Neural progenitor cell (in vitro differentiated cells): ENCODE measurements at regions not wholly inside any gene's neighbourhood (a gene's known extent, or its start where the extent isn't known, plus 50 kb on each side); places are given as distances from the start of the nearest gene placed in this dataset.

Experiments
- DNase-seq: peaks from one replicate; pipeline ENCODE4 v3.0.0-alpha.2; 2016; ENCODE audit warnings: low spot score
- H2AFZ ChIP-seq: fragments of 200-600 bp; sonication (generic); replicated peaks from 2 replicates; pipeline ENCODE4 v1.6.1; 2016; ENCODE audit warnings: antibody characterized with exemption
- H3F3A ChIP-seq: fragments of 200-600 bp; sonication (generic); 2 replicates; pipeline ENCODE4 v1.6.1; 2016; ENCODE audit warnings: antibody characterized with exemption, low read depth
- H3K27ac ChIP-seq: fragments of 200-600 bp; sonication (generic); 2 replicates; pipeline ENCODE4 v1.5.1; 2016; ENCODE audit warnings: mild to moderate bottlenecking
- H3K27me3 ChIP-seq: fragments of 200-600 bp; sonication (generic); 2 replicates; pipeline ENCODE4 v1.6.1; 2016; ENCODE audit warnings: mild to moderate bottlenecking, moderate library complexity
- H3K36me3 ChIP-seq: fragments of 200-600 bp; sonication (generic); 2 replicates; pipeline ENCODE4 v1.5.1; 2016
- H3K4me1 ChIP-seq: fragments of 200-600 bp; sonication (generic); 2 replicates; pipeline ENCODE4 v1.6.1; 2016; ENCODE audit warnings: mixed run types
- H3K4me2 ChIP-seq: fragments of 200-600 bp; sonication (generic); 2 replicates; pipeline ENCODE4 v1.6.1; 2016
- H3K4me3 ChIP-seq: fragments of 200-600 bp; sonication (generic); 2 replicates; pipeline ENCODE4 v1.5.1; 2016
- H3K79me2 ChIP-seq: fragments of 200-600 bp; sonication (generic); 2 replicates; pipeline ENCODE4 v1.6.1; 2016; ENCODE audit warnings: low read depth
- H3K9ac ChIP-seq: fragments of 200-600 bp; sonication (generic); 2 replicates; pipeline ENCODE4 v1.6.1; 2016
- H3K9me3 ChIP-seq: fragments of 200-600 bp; sonication (generic); 2 replicates; pipeline ENCODE4 v1.5.1; 2016; ENCODE audit warnings: low read depth
- H4K20me1 ChIP-seq: fragments of 200-600 bp; sonication (generic); 2 replicates; pipeline ENCODE4 v1.6.1; 2016; ENCODE audit warnings: low read depth
- H3K27ac Mint-ChIP-seq: 3 replicates; pipeline ENCODE4 v1.8.0; 2021; ENCODE audit warnings: mixed read lengths
- H3K27me3 Mint-ChIP-seq: 2 replicates; pipeline ENCODE4 v1.8.0; 2022; ENCODE audit warnings: low read depth, mild to moderate bottlenecking, inconsistent platforms, moderate library complexity, mixed read lengths; ENCODE audit not compliant: insufficient read depth
- H3K36me3 Mint-ChIP-seq: 3 replicates; pipeline ENCODE4 v1.8.0; 2021; ENCODE audit warnings: mixed read lengths
- H3K4me1 Mint-ChIP-seq: 3 replicates; pipeline ENCODE4 v1.8.0; 2021; ENCODE audit warnings: mixed read lengths
- H3K4me3 Mint-ChIP-seq: 3 replicates; pipeline ENCODE4 v1.8.0; 2021; ENCODE audit warnings: mild to moderate bottlenecking, moderate library complexity, mixed read lengths
- H3K9me3 Mint-ChIP-seq: 3 replicates; pipeline ENCODE4 v1.8.0; 2020; ENCODE audit warnings: mixed read lengths
- CTCF ChIP-seq: fragments of 200-600 bp; sonication (generic); IDR thresholded peaks from 2 replicates; pipeline ENCODE4 v1.5.1; 2017; ENCODE audit warnings: antibody characterized with exemption, mild to moderate bottlenecking
- EZH2 ChIP-seq: fragments of 200-600 bp; sonication (generic); IDR thresholded peaks from 2 replicates; pipeline ENCODE4 v1.6.1; 2017; ENCODE audit warnings: antibody characterized with exemption, mild to moderate bottlenecking, moderate library complexity
- EZH2phosphoT487 ChIP-seq: fragments of 200-600 bp; sonication (generic); IDR thresholded peaks from 2 replicates; pipeline ENCODE4 v1.6.1; 2017; ENCODE audit warnings: antibody characterized with exemption

GRCh38 chr3:178297740-178298139 is 238.5 kb upstream of the KCNMB2 start:
- Histone ChIP-seq H3K4me2 (no peak overlapping the region), H3K9me3 (no peaks in the 10 kb centered on the region), H4K20me1 (no peaks in the 10 kb centered on the region), H3K4me3 (no peak overlapping the region), H3F3A (no peaks in the 10 kb centered on the region), H3K27me3 (no peaks in the 10 kb centered on the region), H3K36me3 (no peaks in the 10 kb centered on the region), H3K9ac (no peak overlapping the region), H3K4me1 (no peaks in the 10 kb centered on the region), H3K79me2 (no peaks in the 10 kb centered on the region), H3K27ac (no peak overlapping the region), H2AFZ (no peak overlapping the region)
- no peaks in the 10 kb centered on the region for H3K9me3 Mint-ChIP-seq
- DNase-seq = no peak
- peaks cover under 1% of the 10 kb centered on the region for H3K4me1 Mint-ChIP-seq
- H3K36me3 Mint-ChIP-seq = no peaks in the 10 kb centered on the region
- H3K27me3 Mint-ChIP-seq = no peaks in the 10 kb centered on the region
- no peak overlapping the region for H3K27ac Mint-ChIP-seq
- H3K4me3 Mint-ChIP-seq = no peak overlapping the region
- TF ChIP-seq EZH2 (no peak), EZH2phosphoT487 (no peak), CTCF (no peak)

- no peaks in the 10 kb centered on the region for H3K36me3 ChIP-seq
- H3K79me2 ChIP-seq = no peaks in the 10 kb centered on the region
- no peak overlapping the region for H3K4me2 ChIP-seq
- H3K9me3 Mint-ChIP-seq = no peaks in the 10 kb centered on the region
- H3F3A ChIP-seq = no peaks in the 10 kb centered on the region
- no peak overlapping the region for H3K4me3 Mint-ChIP-seq
- no peaks in the 10 kb centered on the region for H3K9me3 ChIP-seq
- no peaks in the 10 kb centered on the region for H3K4me1 Mint-ChIP-seq
- H3K9ac ChIP-seq = no peak overlapping the region
- H4K20me1 ChIP-seq = no peaks in the 10 kb centered on the region
- no peak overlapping the region for H3K27ac ChIP-seq
- H3K27me3 ChIP-seq = no peaks in the 10 kb centered on the region
- peak overlapping the region; percentile 2 for H2AFZ ChIP-seq
- no peaks in the 10 kb centered on the region for H3K27me3 Mint-ChIP-seq
- no peaks in the 10 kb centered on the region for H3K4me1 ChIP-seq
- no peak for TF ChIP-seq EZH2
- no peak for TF ChIP-seq EZH2phosphoT487
- TF ChIP-seq CTCF = no peak
- H3K27ac Mint-ChIP-seq = no peak overlapping the region
- H3K36me3 Mint-ChIP-seq = no peaks in the 10 kb centered on the region
- H3K4me3 ChIP-seq = no peak overlapping the region
- no peak for DNase-seq
Observed at GRCh38 chr3:178300441-178300959, 235.7 kb upstream of the KCNMB2 start.

- Histone ChIP-seq H3K4me2 (no peak overlapping the region), H3K79me2 (no peaks in the 10 kb centered on the region), H3K4me1 (no peaks in the 10 kb centered on the region), H3K9ac (no peak overlapping the region), H2AFZ (no peak overlapping the region), H3K9me3 (no peaks in the 10 kb centered on the region), H3K36me3 (no peaks in the 10 kb centered on the region), H3F3A (no peaks in the 10 kb centered on the region), H3K27me3 (no peaks in the 10 kb centered on the region), H3K4me3 (no peak overlapping the region), H4K20me1 (no peaks in the 10 kb centered on the region), H3K27ac (no peak overlapping the region)
- Mint-ChIP-seq H3K4me3 (no peak overlapping the region), H3K36me3 (no peaks in the 10 kb centered on the region), H3K9me3 (no peaks in the 10 kb centered on the region), H3K27me3 (no peaks in the 10 kb centered on the region), H3K27ac (no peak overlapping the region), H3K4me1 (no peaks in the 10 kb centered on the region)
- TF ChIP-seq EZH2 (no peak), EZH2phosphoT487 (no peak), CTCF (no peak)
- DNase-seq = no peak
Observed at GRCh38 chr3:178302966-178303930, 233.0 kb upstream of the KCNMB2 start.
